H1 (cell line): ENCODE measurements at regions not wholly inside any gene's neighbourhood (a gene's known extent, or its start where the extent isn't known, plus 50 kb on each side); places are given as distances from the start of the nearest gene placed in this dataset.

Experiments
- CTCF ChIA-PET: fragments of 300-600 bp; sonication (Branson Sonifier 250); formaldehyde crosslinking; loops from one replicate; lab custom pipeline; 2021; ENCODE audit not compliant: partially characterized antibody; lab: Charles Lee
- POLR2A ChIA-PET: fragments of 300-600 bp; sonication (Branson Sonifier 250); formaldehyde crosslinking; loops from one replicate; lab custom pipeline; 2021; ENCODE audit warnings: inconsistent platforms; ENCODE audit not compliant: partially characterized antibody; lab: Charles Lee
- DNase-seq, 2 experiments: peaks; one replicate each; pipeline versions ENCODE4 v3.0.0 to v3.0.0-alpha.2; 2010 to 2022; ENCODE audit warnings: low spot score in 2 of 2, low read depth in 1 of 2, mixed read lengths in 1 of 2
- FAIRE-seq: peaks from 2 replicates; lab custom pipeline; 2011; peaks lifted over from hg19 to GRCh38; lab: Jason Lieb, UNC
- H2AFZ ChIP-seq: 2 replicates; pipeline ENCODE4 v1.8.1; 2012; ENCODE audit warnings: low read length, inconsistent platforms
- H2AK5ac ChIP-seq: 2 replicates; pipeline ENCODE4 v1.6.1; 2013; ENCODE audit warnings: low read depth, low read length
- H2BK120ac ChIP-seq: replicated peaks from 2 replicates; pipeline ENCODE3; 2013; ENCODE audit warnings: low read depth, low read length, inconsistent platforms
- H2BK12ac ChIP-seq: 2 replicates; pipeline ENCODE4 v1.6.1; 2013; ENCODE audit warnings: low read depth, low read length
- H2BK15ac ChIP-seq: 2 replicates; pipeline ENCODE4 v1.6.1; 2013; ENCODE audit warnings: low read length
- H2BK20ac ChIP-seq: 2 replicates; pipeline ENCODE4 v1.6.1; 2013; ENCODE audit warnings: low read length
- H2BK5ac ChIP-seq: 2 replicates; pipeline ENCODE4 v1.6.1; 2013; ENCODE audit warnings: low read depth, low read length
- H3K14ac ChIP-seq: 2 replicates; pipeline ENCODE4 v1.6.1; 2013; ENCODE audit warnings: inconsistent platforms; ENCODE audit not compliant: insufficient read length
- H3K18ac ChIP-seq: 2 replicates; pipeline ENCODE4 v1.6.1; 2013; ENCODE audit warnings: low read length; ENCODE audit errors: extremely low read depth
- H3K23ac ChIP-seq: 2 replicates; pipeline ENCODE4 v1.6.1; 2013; ENCODE audit warnings: inconsistent platforms; ENCODE audit not compliant: insufficient read length
- H3K23me2 ChIP-seq: 2 replicates; pipeline ENCODE4 v1.6.1; 2013; ENCODE audit warnings: low read depth, low read length
- H3K27ac ChIP-seq: 2 replicates; pipeline ENCODE4 v1.6.1; 2011; ENCODE audit warnings: low read depth, low read length, inconsistent platforms
- H3K27me3 ChIP-seq, 4 experiments: replicated peaks in 1 of 4; 1 replicate in 1 of 4; 2 replicates in 3 of 4; pipeline versions ENCODE4 v1.6.1 to v1.8.1; 2011 to 2013; ENCODE audit warnings: low read length in 3 of 4, mild to moderate bottlenecking in 3 of 4, inconsistent platforms in 2 of 4, mixed read lengths in 2 of 4, moderate library complexity in 1 of 4; ENCODE audit not compliant: control insufficient read depth in 3 of 4, insufficient read depth in 3 of 4; ENCODE audit errors: extremely low read depth in 1 of 4
- H3K36me3 ChIP-seq, 4 experiments: 2 replicates each; pipeline versions ENCODE4 v1.6.1 to v1.8.1; 2011 to 2013; ENCODE audit warnings: mild to moderate bottlenecking in 4 of 4, low read length in 3 of 4, moderate library complexity in 2 of 4, control low read depth in 1 of 4, inconsistent platforms in 1 of 4; ENCODE audit not compliant: insufficient read depth in 4 of 4, control insufficient read depth in 2 of 4
- H3K4ac ChIP-seq: replicated peaks from 2 replicates; pipeline ENCODE3; 2013; ENCODE audit warnings: low read length, low read depth, mixed read lengths, inconsistent platforms; ENCODE audit not compliant: insufficient read length
- H3K4me1 ChIP-seq, 4 experiments: replicated peaks in 1 of 4; 1 replicate in 1 of 4; 2 replicates in 3 of 4; pipeline versions ENCODE4 v1.6.1 to v1.8.1; 2011 to 2013; ENCODE audit warnings: low read length in 3 of 4, inconsistent platforms in 2 of 4, mixed read lengths in 1 of 4; ENCODE audit not compliant: insufficient read depth in 4 of 4, control insufficient read depth in 3 of 4
- H3K4me2 ChIP-seq, 2 experiments: 2 replicates each; pipeline versions ENCODE4 v1.6.1 to v1.8.1; 2011 to 2013; ENCODE audit warnings: low read depth in 2 of 2, low read length in 2 of 2, control low read depth in 1 of 2, inconsistent platforms in 1 of 2, mild to moderate bottlenecking in 1 of 2; ENCODE audit not compliant: insufficient read depth in 1 of 2
- H3K4me3 ChIP-seq, 4 experiments: fragments of 200-600, 300-600 bp in 1 of 4; sonication (generic), shearing (Covaris generic), sonication (Bioruptor Twin) in 1 of 4; 2 replicates each; pipeline versions ENCODE4 v1.5.1 to v1.8.1; 2011 to 2016; ENCODE audit warnings: low read length in 4 of 4, low read depth in 3 of 4, control low read depth in 2 of 4, inconsistent platforms in 2 of 4, mild to moderate bottlenecking in 2 of 4, mixed read lengths in 1 of 4, moderate library complexity in 1 of 4; ENCODE audit not compliant: insufficient read depth in 2 of 4; ENCODE audit errors: extremely low read depth in 1 of 4
- H3K56ac ChIP-seq: replicated peaks from 2 replicates; pipeline ENCODE3; 2013; ENCODE audit warnings: low read depth, mild to moderate bottlenecking, mixed read lengths, low read length, inconsistent platforms; ENCODE audit not compliant: insufficient read length
- H3K79me1 ChIP-seq: 2 replicates; pipeline ENCODE4 v1.6.1; 2013; ENCODE audit warnings: low read depth, low read length, control low read depth
- H3K79me2 ChIP-seq, 2 experiments: 2 replicates each; pipeline versions ENCODE4 v1.6.1 to v1.8.1; 2012 to 2013; ENCODE audit warnings: low read length in 2 of 2, mild to moderate bottlenecking in 2 of 2, inconsistent platforms in 1 of 2; ENCODE audit not compliant: insufficient read depth in 2 of 2, control insufficient read depth in 1 of 2
- H3K9ac ChIP-seq, 4 experiments: replicated peaks in 1 of 4; 1 replicate in 1 of 4; 2 replicates in 3 of 4; pipeline versions ENCODE4 v1.6.1 to v1.8.1; 2011 to 2013; ENCODE audit warnings: low read depth in 3 of 4, low read length in 3 of 4, control low read depth in 2 of 4, mild to moderate bottlenecking in 2 of 4, moderate library complexity in 2 of 4, inconsistent platforms in 1 of 4; ENCODE audit errors: extremely low read depth in 1 of 4
- H3K9me3 ChIP-seq, 2 experiments: 2 replicates each; pipeline versions ENCODE4 v1.6.1 to v1.8.1; 2012 to 2013; ENCODE audit warnings: mild to moderate bottlenecking in 2 of 2, moderate library complexity in 2 of 2, control low read depth in 1 of 2, inconsistent platforms in 1 of 2, low read depth in 1 of 2, low read length in 1 of 2, mixed read lengths in 1 of 2; ENCODE audit not compliant: insufficient read depth in 2 of 2
- H4K20me1 ChIP-seq, 2 experiments: replicated peaks in 1 of 2; 2 replicates each; pipeline versions ENCODE3 to v1.8.1; 2011 to 2013; ENCODE audit warnings: inconsistent platforms in 2 of 2, low read length in 2 of 2, mild to moderate bottlenecking in 1 of 2; ENCODE audit not compliant: insufficient read depth in 2 of 2, control insufficient read depth in 1 of 2
- H4K5ac ChIP-seq: 2 replicates; pipeline ENCODE4 v1.6.1; 2013; ENCODE audit warnings: low read length, low read depth, mixed read lengths, inconsistent platforms; ENCODE audit not compliant: insufficient read length
- H4K8ac ChIP-seq: 2 replicates; pipeline ENCODE4 v1.8.0; 2013; ENCODE audit warnings: mild to moderate bottlenecking, moderate library complexity, low read length, inconsistent platforms; ENCODE audit not compliant: insufficient read depth; ENCODE audit errors: extremely low read depth
- H4K91ac ChIP-seq: replicated peaks from 2 replicates; pipeline ENCODE3; 2013; ENCODE audit warnings: low read length, mixed read lengths, inconsistent platforms; ENCODE audit not compliant: insufficient read length
- CEBPB ChIP-seq: IDR thresholded peaks from 2 replicates; pipeline ENCODE4 v1.6.1; 2012; ENCODE audit warnings: low read depth, low read length
- CHD2 ChIP-seq: IDR thresholded peaks from 2 replicates; pipeline ENCODE4 v1.6.1; 2012; ENCODE audit warnings: low read length, improper control_type of control experiment
- JUND ChIP-seq: IDR thresholded peaks from 2 replicates; pipeline ENCODE4 v1.6.1; 2011; ENCODE audit warnings: mild to moderate bottlenecking, improper control_type of control experiment, low read length
- RFX5 ChIP-seq: IDR thresholded peaks from 2 replicates; pipeline ENCODE4 v1.6.1; 2011; ENCODE audit warnings: low read depth, low read length, improper control_type of control experiment, borderline replicate concordance
- RNF2 ChIP-seq: fragments of 200-900, 300-1000 bp; sonication (generic); IDR thresholded peaks from 2 replicates; pipeline ENCODE4 v1.7.1; 2016; ENCODE audit warnings: borderline replicate concordance, low read depth, mild to moderate bottlenecking, antibody characterized with exemption, low read length; ENCODE audit not compliant: poor library complexity, severe bottlenecking; ENCODE audit errors: missing control alignments
- WGBS, 2 experiments: shearing (Covaris generic) in 1 of 2; methylation state at CpG; one replicate each; pipeline versions ENCODE4 v1.1.6 to v1.1.7; 2013 to 2015; ENCODE audit warnings: low lambda C conversion rate in 2 of 2, mixed read lengths in 2 of 2, inconsistent platforms in 1 of 2, low coverage in 1 of 2, missing lambda C conversion rate in 1 of 2; ENCODE audit not compliant: insufficient replicate concordance in 2 of 2, insufficient coverage in 1 of 2, insufficient read length in 1 of 2; ENCODE audit errors: extremely low coverage in 1 of 2, missing lambda C conversion rate in 1 of 2; 5-methylcytosine and 5-hydroxymethylcytosine counted together

GRCh38 chr10:8173866-8174243 is 119.4 kb downstream of the GATA3 start:
- CTCF ChIA-PET: interaction anchor here (0.6 kb wide), 1 partner anchor 631 kb away, joined by 3 read pairs; no protein-coding TSS in a partner anchor
- FAIRE-seq (no peak), DNase-seq (no peak)
- H3K4me2 ChIP-seq: no peak overlapping the region
- H3K4me1 ChIP-seq: no peaks in the 10 kb centered on the region
- H4K91ac ChIP-seq: no peak overlapping the region
- no peak overlapping the region for H3K23ac ChIP-seq
- H3K79me1 ChIP-seq: no peaks in the 10 kb centered on the region
- no peak overlapping the region for H2BK15ac ChIP-seq
- no peaks in the 10 kb centered on the region for H3K27me3 ChIP-seq
- H3K56ac ChIP-seq: no peak overlapping the region
- H3K36me3 ChIP-seq: no peaks in the 10 kb centered on the region
- H3K18ac ChIP-seq: no peak overlapping the region
- H3K9ac ChIP-seq: no peak overlapping the region
- no peak overlapping the region for H2AFZ ChIP-seq
- no peak overlapping the region for H2BK5ac ChIP-seq
- no peak overlapping the region for H3K27ac ChIP-seq
- 0 out of 4 replicates have a peak, but pooled peaks cover 0 to 5% of the 10 kb centered on the region in 2 experiments for H3K9me3 ChIP-seq
- H2AK5ac ChIP-seq: no peak overlapping the region
- no peaks in the 10 kb centered on the region for H3K79me2 ChIP-seq
- no peak overlapping the region for H2BK12ac ChIP-seq
- no peak overlapping the region for H2BK120ac ChIP-seq
- H3K14ac ChIP-seq: no peak overlapping the region
- no peak overlapping the region for H4K5ac ChIP-seq
- POLR2A ChIA-PET: no interaction called here
- no peak overlapping the region for H3K4ac ChIP-seq
- H4K8ac ChIP-seq: no peak overlapping the region
- 89% methylated on average over 3 of the region's 3 CpGs; no CpG with 5 or more reads in 1 of the 2 experiments for WGBS, 2 experiments
- peaks cover 1% of the 10 kb centered on the region; the same call in 1 of the 2 replicates for H3K23me2 ChIP-seq
- H3K4me3 ChIP-seq: no peak overlapping the region
- TF ChIP-seq RFX5 (no peak), RNF2 (no peak), JUND (no peak), CEBPB (no peak), CHD2 (no peak)
- TF ChIP-seq, all 59 proteins: peak for 0
- H4K20me1 ChIP-seq: no peaks in the 10 kb centered on the region
- no peak overlapping the region for H2BK20ac ChIP-seq
